ENCODE measurements at regions not wholly inside any gene's neighbourhood (a gene's known extent, or its start where the extent isn't known, plus 50 kb on each side); places are given as distances from the start of the nearest gene placed in this dataset.

DNA sequence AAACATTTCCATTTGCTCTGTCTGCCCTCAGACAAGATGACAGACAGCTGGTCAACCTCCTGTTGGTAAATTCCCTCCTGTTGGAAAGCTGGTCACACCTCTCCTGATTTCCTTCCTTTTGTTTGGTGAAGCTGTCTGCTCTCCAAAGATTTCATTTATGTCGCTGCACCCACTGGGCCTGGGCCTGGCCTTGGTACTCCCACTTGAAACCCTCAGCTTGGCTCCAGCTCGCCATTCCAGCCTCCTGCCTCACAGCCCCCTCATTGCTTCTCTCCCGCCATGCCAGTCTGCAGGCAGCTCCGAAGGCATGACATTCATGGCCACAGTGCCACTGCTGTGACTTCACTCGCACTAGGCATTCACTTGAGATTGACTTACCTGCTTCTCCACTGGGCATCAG, 451.8 kb downstream of the VRK1 start:
- TF ChIP-seq, protein P1, sequence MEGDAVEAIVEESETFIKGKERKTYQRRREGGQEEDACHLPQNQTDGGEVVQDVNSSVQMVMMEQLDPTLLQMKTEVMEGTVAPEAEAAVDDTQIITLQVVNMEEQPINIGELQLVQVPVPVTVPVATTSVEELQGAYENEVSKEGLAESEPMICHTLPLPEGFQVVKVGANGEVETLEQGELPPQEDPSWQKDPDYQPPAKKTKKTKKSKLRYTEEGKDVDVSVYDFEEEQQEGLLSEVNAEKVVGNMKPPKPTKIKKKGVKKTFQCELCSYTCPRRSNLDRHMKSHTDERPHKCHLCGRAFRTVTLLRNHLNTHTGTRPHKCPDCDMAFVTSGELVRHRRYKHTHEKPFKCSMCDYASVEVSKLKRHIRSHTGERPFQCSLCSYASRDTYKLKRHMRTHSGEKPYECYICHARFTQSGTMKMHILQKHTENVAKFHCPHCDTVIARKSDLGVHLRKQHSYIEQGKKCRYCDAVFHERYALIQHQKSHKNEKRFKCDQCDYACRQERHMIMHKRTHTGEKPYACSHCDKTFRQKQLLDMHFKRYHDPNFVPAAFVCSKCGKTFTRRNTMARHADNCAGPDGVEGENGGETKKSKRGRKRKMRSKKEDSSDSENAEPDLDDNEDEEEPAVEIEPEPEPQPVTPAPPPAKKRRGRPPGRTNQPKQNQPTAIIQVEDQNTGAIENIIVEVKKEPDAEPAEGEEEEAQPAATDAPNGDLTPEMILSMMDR (IDR thresholded peaks at IDR 0.05; ENCODE audit: low read depth, low read length) = no peak
- TF ChIP-seq POLR2A (IDR thresholded peaks at IDR 0.05; ENCODE audit: extremely low read depth, insufficient read length) = no peak
- TF ChIP-seq MAX (IDR thresholded peaks at IDR 0.05; ENCODE audit: low read depth, low read length) = no peak
- no peak for TF ChIP-seq MYC (IDR thresholded peaks at IDR 0.05; ENCODE audit: low read depth, low read length)

Data from NB4 (cell line).